ENCODE measurements at regions not wholly inside any gene's neighbourhood (a gene's known extent, or its start where the extent isn't known, plus 50 kb on each side); places are given as distances from the start of the nearest gene placed in this dataset.

DNA sequence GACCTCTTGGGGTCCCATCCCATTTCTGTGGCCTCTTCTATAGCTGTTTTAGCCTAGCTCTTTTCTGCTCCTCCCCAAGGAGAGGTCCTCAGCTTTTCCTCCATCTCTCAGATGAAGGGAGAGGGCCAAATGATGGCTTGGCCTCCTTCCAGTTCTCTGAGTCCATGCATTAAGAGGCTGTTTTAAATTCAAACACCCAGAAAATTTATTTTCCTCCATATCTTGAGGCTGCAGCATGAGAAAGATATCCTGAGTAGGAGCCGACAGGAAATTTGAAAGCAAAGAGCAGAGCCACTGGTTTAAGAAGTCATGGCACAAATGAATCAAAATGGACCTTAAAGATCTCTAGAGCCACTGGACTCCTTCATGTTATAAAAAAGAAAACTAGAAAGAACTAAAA, 558.8 kb downstream of the MID1IP1 start:
- DNase-seq, result no peak

DNA sequence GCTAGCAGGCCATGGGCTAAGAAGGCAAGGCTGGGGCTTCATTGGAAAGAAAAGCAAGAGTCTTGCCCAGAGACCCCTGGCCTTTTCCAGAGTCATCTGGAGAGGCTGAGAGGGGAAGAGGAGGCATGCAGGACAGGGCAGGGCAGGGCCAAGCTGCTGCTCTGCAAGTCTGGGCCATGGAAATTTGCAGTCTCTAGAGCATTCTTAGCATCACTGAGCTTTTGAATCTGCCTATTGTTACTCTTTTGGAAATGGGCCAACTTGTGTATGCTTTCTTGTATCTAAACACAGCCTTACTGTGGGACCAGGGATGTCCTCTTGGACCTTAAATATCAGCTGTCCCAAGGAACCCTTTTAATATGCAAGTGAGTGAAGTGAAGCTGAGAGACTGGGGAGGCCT, 560.5 kb downstream of the MID1IP1 start:
- DNase-seq, result no peak

DNA sequence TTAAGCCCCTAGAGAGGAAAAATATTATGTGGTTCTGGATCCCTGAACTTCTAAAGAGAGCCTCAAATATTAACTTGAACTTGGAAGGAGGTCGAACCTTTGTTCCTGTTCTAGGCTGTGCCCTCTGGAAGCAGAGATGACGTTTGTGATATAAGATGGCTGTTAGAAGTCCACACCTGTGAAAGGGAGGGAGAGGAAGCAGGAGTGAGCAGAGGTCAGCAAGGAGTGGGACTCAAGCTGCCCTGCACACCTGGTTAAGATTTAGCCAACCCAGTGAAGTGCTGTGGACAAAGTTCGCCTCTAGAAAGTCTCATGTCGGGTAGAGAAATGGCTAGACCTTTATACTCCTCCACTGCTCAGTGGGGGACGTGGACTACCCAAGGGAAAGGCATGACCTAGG, 566.2 kb downstream of the MID1IP1 start:
- DNase-seq, result no peak

DNA sequence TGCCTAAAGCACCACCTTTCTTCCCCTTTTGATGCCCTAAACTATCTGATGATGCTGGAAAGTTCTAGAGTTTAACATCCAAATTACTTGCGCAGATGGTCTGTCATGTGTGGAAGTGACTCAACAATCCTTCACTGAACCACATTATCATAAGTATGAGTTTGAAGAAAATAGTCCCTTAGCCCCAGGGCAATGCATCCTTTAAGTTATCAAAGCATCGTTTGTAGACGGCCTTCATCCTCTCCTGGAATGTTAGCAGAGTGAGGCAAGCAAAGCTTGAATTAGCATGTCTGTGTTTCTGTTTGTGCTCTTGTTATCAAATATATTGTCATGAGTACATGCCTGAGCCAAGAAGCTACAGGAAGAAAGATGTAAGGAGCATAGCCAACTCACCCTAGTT, 570.9 kb downstream of the MID1IP1 start:
- no peak for DNase-seq

DNA sequence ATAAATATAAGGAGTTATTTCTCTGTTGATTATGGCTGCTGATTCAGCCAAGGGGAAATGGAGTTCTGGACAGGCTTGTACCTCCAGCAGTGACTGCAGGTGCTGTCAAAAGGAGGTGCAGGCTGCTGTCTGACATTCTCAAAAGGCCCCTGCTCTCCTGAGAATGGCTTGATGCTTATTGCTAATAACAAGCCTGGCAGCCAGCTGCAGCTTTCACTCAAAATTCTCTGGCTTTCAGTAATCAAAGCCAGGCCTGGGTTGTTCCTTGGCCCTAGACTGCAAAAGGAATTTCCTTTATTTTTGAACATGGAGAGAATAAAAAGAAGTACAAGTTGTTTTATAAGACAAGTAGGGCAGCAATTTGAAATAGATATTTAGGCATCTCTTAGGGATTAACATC, 575.9 kb downstream of the MID1IP1 start:
- DNase-seq, result no peak

DNA sequence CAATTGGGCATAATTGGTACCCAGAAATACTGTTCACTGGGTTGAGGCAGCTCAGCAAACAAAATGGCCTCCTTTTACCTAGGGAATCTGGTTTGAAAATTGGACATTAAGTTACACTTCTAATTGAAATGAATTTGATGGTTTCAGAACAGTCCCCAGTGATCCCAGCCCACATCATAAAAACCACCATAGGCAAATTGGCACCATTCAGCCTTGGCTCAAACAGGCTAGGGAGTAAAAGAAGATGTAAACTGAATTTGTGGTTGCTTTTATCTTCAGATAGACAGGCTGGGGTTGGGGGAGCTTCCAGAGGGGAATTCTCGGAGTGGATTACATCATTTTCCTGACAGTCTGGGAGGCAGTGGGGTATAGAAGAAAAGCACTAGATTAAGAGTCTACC, 576.5 kb downstream of the MID1IP1 start:
- no peak for DNase-seq

DNA sequence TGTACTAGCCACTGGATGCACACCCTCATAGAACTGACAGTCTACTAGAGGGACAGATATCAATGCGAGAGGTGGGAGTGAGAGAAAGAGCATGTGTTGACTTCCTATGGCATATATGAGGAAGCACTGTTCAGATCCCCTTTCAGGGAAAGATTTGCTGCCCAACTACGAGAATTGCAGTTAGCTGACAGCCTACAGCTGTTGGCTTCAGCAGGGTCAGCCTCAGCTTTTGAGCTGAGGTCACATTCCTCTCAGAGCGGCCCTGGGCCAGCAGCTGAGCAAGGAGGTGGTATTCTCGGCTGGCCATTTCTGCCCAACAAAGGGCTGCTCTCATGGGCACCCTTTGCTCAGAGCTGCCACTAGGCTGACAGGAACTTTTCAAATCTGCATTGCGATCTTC, 580.2 kb downstream of the MID1IP1 start:
- no peak for DNase-seq

DNA sequence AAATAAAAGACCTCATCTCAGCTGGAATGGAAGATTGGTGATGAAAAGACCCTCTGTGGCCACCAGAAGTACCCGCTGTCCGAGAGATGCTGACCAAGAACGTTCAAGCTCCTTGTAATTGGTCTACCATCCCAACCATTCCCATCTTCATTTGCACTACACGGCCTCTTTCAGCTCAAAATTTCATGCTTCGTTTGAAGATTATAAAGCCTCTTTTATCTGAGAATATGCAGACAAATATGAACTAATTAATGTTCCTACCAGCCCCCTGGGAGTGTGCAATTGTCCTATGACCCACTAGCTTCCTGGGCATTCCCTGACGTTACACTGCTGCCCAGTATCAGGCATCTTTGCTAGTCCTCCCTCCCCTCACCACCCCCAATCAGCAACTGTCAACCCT, 583.7 kb downstream of the MID1IP1 start:
- DNase-seq, result no peak

DNA sequence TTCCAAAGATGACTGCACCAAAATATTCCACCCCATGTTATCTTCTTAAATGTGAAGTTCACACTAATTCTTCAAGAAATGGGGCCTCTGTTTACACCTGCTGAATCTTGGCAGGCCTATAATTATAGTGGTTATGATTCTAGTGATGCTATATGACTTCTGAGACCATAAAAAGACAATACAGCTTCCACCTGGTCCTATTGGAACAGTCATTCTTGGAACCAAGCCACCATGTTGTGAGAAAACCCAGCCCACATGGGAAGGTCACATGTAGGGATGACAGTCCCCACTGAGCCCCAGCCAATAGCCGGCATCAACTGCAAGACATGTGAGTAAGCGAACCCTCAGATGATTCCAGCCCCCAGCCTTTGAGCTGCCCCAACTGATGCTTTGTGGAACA, 587.5 kb downstream of the MID1IP1 start:
- no peak for DNase-seq

DNA sequence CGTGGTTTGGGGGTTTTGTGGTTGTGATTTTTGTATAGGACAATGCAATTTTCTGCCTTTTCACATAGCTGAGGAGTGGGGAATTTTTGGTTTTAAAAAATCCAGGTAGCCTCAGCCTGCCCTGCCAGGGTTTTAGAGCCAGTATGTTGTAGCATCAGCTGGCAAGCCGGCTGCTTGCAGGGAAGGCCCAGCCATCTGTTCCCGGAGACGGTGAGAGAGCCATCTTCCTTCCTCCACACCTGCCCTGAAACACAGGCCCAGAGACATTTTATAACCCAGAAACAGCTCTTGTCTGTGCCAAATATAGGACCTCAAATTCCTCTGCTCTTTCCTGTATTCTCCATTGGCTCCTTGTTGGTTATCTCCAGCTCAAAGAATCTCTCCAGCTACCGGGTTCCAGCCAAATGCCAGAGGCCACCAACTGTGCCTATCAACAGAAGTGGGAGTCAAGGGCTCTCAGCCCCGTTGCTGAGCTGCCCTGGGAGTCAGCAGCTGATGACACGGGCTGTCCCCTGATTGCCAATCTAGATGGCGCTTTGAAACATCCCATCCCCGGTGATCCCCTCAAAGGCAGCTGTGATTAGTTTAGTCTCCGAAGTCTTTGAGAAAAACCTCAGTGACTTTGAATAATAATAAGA, 595.2 kb downstream of the MID1IP1 start:
- DNase-seq, result no peak

DNA sequence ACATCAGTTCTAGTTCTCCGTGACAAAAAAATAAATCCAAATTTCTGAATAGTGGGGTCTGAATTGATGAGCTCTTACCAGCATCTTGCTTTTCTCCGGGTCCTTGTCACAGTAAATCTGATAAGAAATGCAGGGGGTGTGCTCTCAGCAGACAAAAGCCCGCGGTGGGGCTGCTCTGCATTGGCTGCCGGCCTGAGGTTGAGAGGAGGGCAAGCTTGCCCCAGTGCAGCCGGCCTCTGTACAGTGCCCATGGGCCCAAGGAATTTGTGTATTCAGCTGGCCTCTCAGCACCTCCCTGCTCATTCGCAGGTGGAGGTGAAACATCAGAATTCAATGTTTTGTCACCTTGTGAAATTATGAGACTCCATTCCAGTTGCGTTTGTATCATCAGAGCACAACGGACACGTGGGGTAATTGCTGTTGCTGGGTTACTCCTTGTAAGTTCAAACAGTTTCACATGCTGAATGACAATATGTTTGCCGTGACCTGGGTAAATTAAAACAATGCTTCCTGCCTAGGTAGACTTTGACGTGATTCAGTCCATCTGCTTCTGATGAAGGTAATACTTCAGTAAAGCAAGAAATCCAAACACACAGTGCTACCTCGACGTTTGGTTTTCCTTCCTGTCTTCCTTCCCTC, 596.4 kb downstream of the MID1IP1 start:
- DNase-seq, result no peak

DNA sequence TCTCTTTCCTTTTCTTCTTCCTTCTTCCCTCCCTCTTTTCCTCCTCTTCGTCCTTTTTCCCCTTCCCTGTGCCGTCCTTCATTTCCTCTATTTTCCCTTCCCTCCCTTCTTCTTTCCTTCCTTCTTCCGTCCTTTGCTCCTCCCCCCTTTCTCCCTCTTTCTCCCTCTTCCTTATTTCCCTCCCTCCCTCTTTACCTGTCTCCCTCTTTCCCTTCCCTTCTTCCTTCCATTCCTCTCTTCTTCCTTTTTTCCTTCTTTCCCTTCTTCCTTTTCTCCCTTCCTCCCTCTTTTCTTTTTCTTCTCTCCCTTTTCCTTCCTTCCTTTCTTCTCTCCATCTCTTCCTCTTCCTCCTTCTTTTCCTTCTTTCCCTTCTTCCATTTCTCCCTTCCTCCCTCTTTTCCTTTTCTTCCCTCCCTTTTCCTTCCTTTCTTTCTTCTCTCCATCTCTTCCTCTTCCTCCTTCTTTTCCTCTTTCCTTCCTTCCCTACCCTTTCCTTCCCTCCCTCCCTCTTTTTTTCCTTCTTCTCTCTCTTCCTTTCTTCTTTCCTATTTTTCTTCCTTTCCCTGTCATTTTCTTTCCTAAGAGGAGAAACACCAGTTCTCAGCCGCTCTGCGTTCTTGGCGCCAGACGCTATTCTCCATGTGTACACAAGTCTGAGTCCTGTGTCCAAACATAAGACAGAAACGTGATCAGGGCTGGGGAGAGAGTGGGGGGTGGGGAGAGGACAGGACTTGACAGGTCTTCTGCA, 597.1 kb downstream of the MID1IP1 start:
- DNase-seq, result no peak

DNA sequence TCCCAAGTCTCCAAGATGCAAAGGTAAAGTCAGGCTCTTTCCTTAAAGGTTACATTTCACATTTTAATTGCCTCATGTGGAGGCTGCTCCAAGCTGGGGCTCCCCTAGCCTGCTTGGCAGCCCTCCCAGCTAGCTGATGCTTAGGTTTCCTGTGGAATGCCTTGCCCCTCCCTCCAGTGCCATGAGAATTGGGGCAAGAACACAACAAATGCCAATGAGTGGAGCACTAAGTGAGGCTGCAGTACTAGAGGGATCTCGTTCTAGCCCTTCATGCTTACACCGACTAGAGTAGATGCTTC, 597.7 kb downstream of the MID1IP1 start:
- DNase-seq, result no peak

DNA sequence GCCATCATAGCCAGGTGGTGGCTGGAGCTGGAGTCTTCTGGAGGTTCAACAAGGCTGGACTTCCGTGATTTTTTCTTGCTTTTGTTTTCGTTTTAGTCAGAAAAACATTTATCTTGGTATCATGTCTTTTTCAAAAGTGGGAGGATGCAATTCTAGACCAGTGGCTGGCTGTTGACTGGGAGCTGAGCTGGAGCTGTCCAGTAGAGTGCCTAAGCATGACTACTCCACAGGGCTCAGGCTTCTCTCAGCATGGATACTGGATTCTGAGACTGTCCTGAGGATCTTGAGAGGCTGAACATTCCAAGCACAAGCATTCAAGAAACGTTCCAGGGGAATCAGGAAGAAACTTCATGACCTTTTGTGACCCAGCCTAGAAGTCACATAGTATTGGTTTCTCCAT, 598.1 kb downstream of the MID1IP1 start:
- DNase-seq, result no peak

DNA sequence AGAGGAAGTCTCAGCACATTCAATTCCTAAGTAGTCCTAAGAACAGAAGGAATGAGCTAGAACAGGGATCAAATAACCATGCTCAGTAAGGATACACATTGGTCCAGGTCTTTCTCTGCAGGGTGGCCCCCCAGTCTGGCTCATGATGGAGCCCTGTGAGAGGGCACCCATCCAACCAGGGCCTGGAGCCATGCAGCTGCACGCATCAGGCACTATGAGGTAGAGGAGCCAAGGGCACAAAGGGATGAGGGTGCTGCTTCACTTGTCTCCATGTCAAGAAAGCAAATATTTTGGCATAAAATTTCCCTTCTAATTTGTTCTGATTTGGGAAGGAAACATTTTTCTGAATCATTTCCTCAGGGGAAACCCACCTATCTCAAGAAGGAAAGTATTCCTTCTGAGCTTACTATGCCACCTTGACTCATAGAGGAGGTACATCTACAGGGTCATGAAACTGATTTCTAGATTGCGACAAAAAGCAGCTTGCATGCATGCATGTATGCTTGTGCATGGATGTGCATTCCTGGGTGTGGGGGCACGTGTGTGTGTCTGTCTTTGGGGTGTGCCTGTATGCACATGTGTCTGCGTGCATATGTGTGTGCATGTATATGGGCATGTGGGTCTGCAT, 600.3 kb downstream of the MID1IP1 start:
- DNase-seq, result no peak

DNA sequence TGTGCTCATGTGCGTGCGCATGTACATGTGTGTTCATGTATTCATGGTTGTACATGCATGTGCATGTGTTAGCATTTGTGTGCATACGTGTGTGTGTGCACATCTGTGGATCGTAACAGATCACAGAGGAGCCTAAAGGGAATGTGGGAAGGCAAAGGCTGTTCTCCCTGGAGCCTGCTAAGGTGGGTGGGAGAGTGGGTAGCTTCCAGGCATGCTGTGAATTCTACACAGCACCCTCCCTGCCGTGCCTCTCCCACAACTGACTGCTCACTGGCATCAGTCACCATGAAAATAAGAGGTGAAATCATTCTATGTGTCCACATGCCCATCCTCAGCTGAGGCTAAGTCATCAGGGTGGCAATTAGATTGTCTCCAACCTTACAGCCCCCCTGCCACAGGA, 600.9 kb downstream of the MID1IP1 start:
- DNase-seq, result no peak

DNA sequence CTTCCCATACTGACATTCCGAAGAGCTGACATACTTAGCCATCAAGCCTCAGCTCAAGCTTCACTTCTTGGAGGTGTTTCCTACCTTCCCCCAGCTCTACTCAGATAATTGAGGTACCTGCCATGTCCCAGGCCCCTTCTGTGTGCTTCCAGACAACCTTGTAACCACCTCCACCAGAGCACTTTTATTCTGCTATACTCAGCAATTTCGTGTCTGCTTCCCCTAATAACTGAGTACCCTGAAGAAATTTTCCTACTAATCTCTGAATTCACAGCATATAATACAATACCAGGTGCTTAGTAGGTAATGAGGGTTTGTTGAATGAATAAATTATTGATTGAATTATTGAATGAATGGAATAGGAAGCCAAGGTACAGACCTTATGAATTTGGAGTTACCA, 605.5 kb downstream of the MID1IP1 start:
- DNase-seq, result no peak

DNA sequence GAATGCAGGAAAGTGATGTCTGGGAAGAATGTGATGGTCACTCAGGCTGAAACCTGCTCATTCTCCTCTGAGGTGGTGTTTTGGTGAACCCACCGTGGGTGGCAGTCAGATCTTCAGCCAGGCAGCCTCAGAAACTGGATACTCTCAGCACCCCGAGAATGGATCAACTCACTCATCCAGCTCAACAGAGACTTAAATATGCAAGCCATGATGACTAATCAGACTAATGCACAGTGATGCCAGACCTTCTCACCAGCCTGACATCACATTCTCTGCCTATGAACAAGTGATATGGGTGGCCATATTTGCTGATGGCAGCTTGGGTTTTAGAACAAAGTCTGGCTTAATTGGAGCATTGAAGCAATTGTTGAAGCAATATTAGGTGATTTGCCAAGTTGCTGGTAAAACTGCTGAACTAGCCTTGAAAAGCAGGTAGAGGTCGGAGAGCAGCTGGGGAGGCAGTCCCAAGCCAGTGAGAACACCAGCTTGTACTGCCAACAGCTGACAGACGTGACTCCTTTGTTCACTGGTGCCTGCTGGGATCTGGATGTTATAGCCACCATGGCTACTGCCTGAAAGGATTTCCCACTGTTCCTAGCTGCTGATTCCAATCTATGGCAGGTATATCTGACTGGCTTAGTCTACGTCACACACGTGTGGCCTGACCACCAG, 608.1 kb downstream of the MID1IP1 start:
- DNase-seq, result no peak

DNA sequence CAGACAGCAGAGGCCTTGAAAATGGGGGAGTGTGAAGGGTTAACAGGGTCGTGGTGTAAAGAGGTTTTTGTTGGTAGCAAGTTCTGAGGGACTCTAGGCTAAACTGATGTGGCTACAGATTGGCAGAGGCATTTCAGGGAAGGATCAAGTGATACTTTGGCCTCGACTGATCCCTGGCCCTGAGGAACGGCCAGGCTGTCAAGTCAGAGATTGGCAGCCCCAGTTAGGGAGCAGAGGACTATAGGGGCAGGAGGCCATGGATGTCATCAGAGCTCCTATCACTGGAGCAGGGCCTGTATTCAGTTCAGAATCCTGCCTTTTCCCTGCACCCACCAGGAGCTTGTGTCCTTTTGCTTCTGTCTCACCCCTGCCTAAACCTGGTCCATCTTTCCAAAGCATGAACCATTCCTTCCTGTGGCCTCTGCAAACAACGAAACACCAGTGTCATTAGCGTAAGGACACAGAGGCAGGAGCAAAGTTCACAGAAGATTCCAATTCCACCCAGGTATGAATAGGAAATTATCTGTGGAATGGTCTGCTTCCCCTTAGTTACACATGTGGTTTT, 613.1 kb downstream of the MID1IP1 start:
- no peak for DNase-seq

DNA sequence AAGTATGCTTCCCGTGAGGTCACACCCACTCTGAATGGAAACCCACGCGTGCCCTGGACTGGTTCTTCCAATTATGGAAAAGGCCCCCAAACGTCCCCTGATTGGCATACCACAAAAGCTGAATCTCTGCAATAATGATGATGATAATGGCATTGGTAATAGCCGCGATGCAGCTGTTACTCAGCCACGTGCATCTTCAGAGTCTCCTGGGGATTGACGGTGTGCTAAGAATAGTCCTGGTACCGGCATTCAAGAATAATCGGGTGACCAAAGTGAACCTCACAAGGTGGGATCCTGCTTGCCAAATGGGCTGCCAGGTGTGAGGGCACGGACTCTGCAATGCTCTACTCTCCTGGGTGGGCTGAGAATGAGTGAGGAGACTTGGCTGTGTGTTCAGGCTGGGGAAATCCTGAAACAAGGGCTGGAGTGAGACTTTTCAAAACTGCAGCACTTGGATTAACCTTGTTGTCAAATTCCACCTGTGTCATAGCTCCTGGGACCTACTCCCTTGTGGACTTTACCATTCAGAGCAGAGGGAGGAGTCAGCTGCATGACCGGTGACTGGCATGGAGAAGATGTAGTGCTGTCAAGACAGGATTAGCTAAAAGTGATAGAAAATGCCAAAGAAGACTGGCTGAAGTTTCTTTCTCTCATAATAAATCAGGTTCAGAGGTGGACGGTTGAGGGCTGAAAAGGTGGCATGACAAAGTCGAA, 615.4 kb downstream of the MID1IP1 start:
- DNase-seq, result no peak

DNA sequence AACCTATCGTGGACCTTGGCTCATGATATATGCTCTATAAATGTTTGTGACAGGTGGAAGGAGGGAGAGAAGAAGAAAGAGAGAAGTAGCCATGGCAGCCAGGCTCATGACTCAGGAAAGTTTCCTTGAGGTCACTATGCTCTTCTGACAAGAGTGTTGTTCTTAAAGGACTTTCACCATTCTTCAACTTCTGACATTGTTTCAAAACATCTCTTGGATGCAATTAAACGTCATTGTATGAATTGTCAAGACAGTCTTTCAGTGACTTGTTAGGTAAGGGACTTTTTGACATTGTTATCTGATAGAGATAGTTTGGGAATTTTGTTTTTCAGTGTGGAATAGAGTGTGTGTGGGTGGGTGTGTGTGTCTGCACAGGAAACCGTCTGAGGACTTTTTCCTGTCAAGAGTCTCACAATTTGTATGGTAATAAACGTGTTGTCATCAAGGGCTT, 617.0 kb downstream of the MID1IP1 start:
- no peak for DNase-seq

All from KG1 (cell line).